ENCODE measurements at regions not wholly inside any gene's neighbourhood (a gene's known extent, or its start where the extent isn't known, plus 50 kb on each side); places are given as distances from the start of the nearest gene placed in this dataset.
"Not testable (repeated sequence)": the region's sequence is repeated elsewhere in the genome, so short reads cannot be mapped to it uniquely, and the experiment has no call there.

DNA sequence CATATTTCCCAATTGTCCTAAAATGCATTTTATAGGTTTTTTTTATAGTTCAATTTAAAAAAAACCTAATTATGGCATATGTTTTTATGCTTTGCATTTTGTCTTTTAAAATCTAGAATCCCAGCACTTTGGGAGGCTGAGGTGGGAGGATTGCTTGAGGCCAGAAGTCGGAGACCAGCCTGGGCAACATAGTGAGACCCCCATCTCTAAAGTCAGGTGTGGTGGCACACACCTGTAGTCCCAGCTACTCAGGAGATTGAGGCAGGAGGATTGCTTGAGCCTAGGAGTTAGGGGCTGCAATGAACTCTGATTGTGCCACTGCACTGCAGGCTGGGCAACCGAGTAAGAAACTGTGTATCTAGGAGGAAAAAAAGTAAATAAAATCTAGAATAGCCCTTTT is 137.2 kb upstream of the POU3F1 start:
- DNase-seq, result no peak
- ChIA-PET CTCF (no interaction called here), POLR2A (no interaction called here)
- no peak overlapping the region for H3K27ac Mint-ChIP-seq
- H3K27me3 Mint-ChIP-seq, result no peaks in the 10 kb centered on the region
- no peak overlapping the region for H3K4me3 Mint-ChIP-seq
- no peaks in the 10 kb centered on the region for H3K36me3 Mint-ChIP-seq (ENCODE audit: low read depth)
- H3K4me1 Mint-ChIP-seq, result no peaks in the 10 kb centered on the region
- no peaks in the 10 kb centered on the region for H3K9me3 Mint-ChIP-seq

DNA sequence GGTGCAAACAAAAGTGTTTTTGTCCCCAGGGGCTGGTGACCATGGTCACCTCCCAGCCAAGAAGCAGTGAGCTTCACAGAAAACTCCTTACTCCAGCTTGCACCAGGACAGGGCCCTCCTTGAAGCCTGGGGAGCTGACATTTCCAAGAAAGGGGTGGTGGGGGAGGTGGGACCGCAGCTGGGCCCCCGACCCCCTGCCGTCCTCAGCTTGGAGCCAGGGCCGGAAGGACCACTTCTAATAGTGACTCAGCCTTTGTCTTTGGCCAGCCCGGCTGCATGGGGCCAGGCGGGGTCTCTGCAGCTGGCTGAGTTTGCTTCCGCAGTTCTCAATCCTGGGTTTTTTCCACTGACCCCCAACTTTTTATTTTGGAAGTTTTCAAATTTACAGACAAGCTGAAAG is 136.5 kb upstream of the POU3F1 start:
- Mint-ChIP-seq H3K4me3 (no peak overlapping the region), H3K4me1 (no peaks in the 10 kb centered on the region), H3K27me3 (no peaks in the 10 kb centered on the region), H3K27ac (no peak overlapping the region), H3K36me3 (ENCODE audit: low read depth) (no peaks in the 10 kb centered on the region), H3K9me3 (no peaks in the 10 kb centered on the region)
- no peak for DNase-seq
- POLR2A ChIA-PET, result no interaction called here
- CTCF ChIA-PET, result no interaction called here

DNA sequence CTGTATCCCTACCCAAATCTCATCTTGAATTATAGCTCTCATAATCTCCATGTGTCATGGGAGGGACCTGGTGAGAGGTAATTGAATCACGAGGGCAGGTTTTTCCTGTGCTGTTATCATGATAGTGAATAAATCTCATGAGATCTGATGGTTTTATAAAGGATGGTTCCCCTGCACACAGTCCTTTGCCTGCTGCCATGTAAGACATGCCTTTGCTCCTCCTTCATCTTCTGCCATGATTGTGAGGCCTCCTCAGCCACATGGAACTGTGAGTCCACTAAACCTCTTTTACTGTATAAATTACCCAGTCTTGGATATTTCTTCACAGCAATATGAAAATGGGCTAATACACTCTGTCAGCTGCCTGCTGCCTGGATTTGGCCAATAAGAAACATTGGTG is 133.8 kb upstream of the POU3F1 start:
- H3K27me3 Mint-ChIP-seq; POLR2A ChIA-PET; H3K4me3 Mint-ChIP-seq; H3K27ac Mint-ChIP-seq; DNase-seq; H3K9me3 Mint-ChIP-seq; CTCF ChIA-PET; H3K36me3 Mint-ChIP-seq (ENCODE audit: low read depth); H3K4me1 Mint-ChIP-seq: not testable (repeated sequence)

DNA sequence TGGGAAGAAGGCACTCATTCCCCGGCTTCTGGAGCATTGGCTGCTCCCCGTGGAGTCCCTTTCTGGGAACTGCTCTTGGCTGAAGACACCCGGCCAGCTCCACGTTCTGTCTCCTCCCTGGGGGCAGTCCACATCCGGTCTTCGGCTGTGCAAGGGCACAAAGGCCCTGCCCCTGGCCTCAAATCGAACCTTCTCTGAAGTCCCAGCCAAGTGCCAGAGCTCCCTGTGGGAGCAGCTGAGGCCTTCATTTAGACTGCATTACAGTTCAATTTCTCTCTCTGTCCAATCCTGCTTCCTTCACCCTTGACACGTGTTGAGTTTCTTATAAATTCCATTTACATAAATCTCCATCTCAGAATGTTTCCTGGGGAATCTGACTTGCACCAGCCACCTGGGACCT is 132.9 kb upstream of the POU3F1 start:
- no peaks in the 10 kb centered on the region for H3K9me3 Mint-ChIP-seq
- no peaks in the 10 kb centered on the region for H3K36me3 Mint-ChIP-seq (ENCODE audit: low read depth)
- ChIA-PET CTCF (interaction anchor here (1.3 kb wide), 1 partner anchor 16 kb away, joined by 3 read pairs; no protein-coding TSS in a partner anchor), POLR2A (interaction anchor here (0.6 kb wide), 1 partner anchor 25 kb away, joined by 3 read pairs; no protein-coding TSS in a partner anchor)
- H3K4me3 Mint-ChIP-seq, result no peak overlapping the region
- no peaks in the 10 kb centered on the region for H3K27me3 Mint-ChIP-seq
- no peak overlapping the region for H3K27ac Mint-ChIP-seq
- DNase-seq, result no peak
- H3K4me1 Mint-ChIP-seq, result no peaks in the 10 kb centered on the region

DNA sequence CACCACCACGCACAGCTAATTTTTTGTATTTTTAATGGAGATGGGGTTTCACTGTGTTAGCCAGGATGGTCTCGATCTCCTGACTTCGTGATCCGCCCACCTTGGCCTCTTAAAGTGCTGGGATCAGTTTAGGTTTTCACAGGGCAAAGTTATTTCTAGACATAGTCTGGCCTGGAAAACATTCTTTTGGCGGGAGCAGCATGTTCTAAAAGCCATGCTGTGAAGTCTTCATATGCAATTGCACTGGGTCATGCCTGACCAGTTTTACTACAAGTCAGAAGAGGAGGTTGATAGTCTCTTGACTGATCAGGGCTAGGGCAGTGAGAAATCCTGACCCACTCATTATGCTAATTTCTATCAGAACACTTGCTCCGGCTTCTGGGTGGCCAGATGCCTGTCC is 131.6 kb upstream of the POU3F1 start:
- Mint-ChIP-seq H3K36me3 (ENCODE audit: low read depth) (no peaks in the 10 kb centered on the region), H3K4me1 (no peaks in the 10 kb centered on the region), H3K9me3 (no peaks in the 10 kb centered on the region), H3K27me3 (no peaks in the 10 kb centered on the region), H3K4me3 (no peak overlapping the region), H3K27ac (no peak overlapping the region)
- CTCF ChIA-PET, result no interaction called here
- POLR2A ChIA-PET, result no interaction called here
- DNase-seq, result no peak

DNA sequence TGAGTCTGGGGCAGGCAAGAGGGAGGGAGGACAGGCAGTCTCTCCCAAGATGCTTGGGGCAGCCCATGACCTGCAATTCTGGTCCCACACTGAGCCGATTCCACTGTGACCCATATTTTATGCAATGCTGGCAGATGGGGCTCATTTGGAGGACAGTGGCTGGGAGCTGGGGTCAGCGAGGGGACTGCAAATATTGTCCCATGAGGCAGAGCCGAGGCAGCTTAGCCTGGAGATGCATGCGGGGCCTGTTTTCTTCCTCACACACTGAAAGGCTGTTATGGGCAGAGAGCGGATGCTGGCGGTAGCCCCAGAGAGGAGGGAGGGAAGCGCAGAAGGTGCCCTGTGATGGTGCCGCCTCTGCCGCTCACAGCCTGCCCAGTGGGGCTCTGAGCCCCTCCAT is 128.5 kb upstream of the POU3F1 start:
- no peaks in the 10 kb centered on the region for H3K27me3 Mint-ChIP-seq

DNA sequence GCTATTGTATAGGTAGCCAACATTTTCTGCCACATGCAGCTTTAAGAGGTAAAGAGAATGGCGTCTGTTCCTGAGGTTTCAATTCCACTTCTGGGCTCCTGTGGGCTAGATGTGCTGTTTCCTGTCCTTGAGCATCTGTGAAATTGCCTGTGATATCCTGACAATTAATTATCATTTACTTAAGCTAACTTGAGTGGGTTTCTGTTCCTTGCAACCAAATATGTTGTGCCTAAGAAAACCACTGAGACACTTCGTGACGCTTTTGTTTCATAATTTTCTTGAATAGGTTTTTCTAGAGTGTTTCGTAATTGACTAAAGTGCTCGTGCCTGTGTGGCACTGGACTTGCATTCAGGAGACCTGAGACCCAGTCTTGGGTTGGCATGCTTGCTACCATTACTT is 127.3 kb upstream of the POU3F1 start:
- no peak for DNase-seq
- POLR2A ChIA-PET, result no interaction called here
- Mint-ChIP-seq H3K4me3 (no peak overlapping the region), H3K27me3 (no peaks in the 10 kb centered on the region), H3K36me3 (ENCODE audit: low read depth) (no peaks in the 10 kb centered on the region), H3K4me1 (no peaks in the 10 kb centered on the region), H3K27ac (no peak overlapping the region), H3K9me3 (no peaks in the 10 kb centered on the region)
- CTCF ChIA-PET, result interaction anchor here (1.4 kb wide), 1 partner anchor 49 kb away, joined by 3 read pairs; no protein-coding TSS in a partner anchor

More for the DNA sequence above, 128.5 kb upstream of the POU3F1 start:
- ChIA-PET CTCF (no interaction called here), POLR2A (no interaction called here)
- H3K36me3 Mint-ChIP-seq (ENCODE audit: low read depth), result no peaks in the 10 kb centered on the region
- H3K9me3 Mint-ChIP-seq, result no peaks in the 10 kb centered on the region
- no peak overlapping the region for H3K4me3 Mint-ChIP-seq
- DNase-seq, result no peak
- no peaks in the 10 kb centered on the region for H3K4me1 Mint-ChIP-seq
- H3K27ac Mint-ChIP-seq, result no peak overlapping the region

DNA sequence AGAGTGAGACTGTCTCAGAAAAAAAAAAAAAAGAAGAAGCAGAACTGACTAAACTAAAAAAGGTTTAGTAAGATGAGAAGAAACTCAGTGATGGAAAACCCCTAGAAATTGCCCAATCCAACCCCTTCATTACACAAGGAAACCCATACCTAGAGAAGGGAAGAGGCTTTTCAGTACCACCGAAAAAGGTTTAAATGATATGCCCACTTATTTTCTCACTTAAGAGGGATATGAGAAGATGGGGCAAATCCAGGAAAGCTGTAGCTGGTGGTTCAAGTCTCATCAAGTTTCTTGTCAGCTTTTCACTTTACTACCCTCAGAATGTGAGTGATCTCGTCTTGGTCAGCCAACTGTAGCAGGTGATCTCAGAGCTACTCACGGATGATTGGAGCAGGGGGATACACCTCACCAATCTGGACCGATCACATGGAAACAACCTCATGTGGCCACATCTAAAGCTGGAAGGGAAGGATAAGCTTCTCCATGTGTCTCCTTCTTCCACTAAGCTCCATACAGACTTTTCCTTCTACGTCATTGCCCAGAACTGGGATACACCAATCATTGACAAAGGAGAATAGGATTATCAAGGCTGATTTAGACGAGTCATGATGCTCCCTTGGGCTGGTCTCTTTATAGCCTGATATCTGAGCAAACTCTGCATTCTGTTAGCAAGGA is 126.7 kb upstream of the POU3F1 start:
- ChIA-PET POLR2A (no interaction called here), CTCF (interaction anchor here (1.4 kb wide), 1 partner anchor 50 kb away, joined by 3 read pairs; no protein-coding TSS in a partner anchor)

DNA sequence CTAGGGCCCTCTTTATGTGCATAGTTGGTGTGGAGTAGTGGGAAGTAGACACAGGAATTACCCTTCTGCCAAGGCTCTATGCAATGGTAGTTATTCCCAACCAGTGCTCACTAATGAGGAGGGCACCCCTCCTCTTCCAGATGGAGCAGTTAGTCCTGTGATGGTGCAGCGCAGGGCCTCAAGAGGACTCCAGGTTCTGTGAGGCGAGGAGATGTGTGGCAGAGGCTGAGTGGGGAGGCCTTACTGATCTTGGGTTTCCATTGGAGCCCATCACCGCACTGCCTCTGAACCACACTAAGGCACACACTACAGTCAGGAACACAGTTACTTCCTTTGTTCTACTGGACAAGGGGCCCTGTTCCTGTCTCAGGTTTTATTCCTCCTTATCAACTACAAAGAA is 122.5 kb upstream of the POU3F1 start:
- H3K4me3 Mint-ChIP-seq, result no peak overlapping the region
- POLR2A ChIA-PET, result no interaction called here
- no peak for DNase-seq
- CTCF ChIA-PET, result no interaction called here
- no peaks in the 10 kb centered on the region for H3K4me1 Mint-ChIP-seq
- H3K27me3 Mint-ChIP-seq, result peaks cover 4% of the 10 kb centered on the region
- no peaks in the 10 kb centered on the region for H3K36me3 Mint-ChIP-seq (ENCODE audit: low read depth)
- no peaks in the 10 kb centered on the region for H3K9me3 Mint-ChIP-seq
- H3K27ac Mint-ChIP-seq, result no peak overlapping the region

More for the DNA sequence above, 126.7 kb upstream of the POU3F1 start:
- Mint-ChIP-seq H3K4me1 (no peaks in the 10 kb centered on the region), H3K27ac (no peak overlapping the region), H3K9me3 (no peaks in the 10 kb centered on the region), H3K4me3 (no peak overlapping the region), H3K27me3 (no peaks in the 10 kb centered on the region), H3K36me3 (ENCODE audit: low read depth) (no peaks in the 10 kb centered on the region)
- no peak for DNase-seq

DNA sequence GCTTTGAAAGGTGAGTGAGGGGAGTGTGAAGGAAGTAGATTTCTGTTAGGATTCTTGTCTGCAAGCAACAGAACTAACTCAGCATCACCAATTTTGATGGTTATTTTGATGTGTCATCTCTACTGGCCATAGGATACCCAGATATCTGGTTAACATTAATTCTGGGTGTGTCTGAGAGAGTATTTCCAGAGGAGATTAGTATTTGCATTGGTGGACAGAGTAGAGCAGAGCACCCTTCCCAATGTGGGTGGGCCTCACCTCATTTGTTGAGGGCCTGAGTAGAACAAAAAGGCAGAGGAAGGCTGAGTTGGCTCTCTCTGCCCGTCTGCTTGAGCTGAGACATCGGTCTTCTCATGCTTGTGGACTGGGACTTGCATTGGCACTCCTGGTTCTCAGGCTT is 121.8 kb upstream of the POU3F1 start:
- H3K27ac Mint-ChIP-seq, result no peak overlapping the region
- ChIA-PET CTCF (no interaction called here), POLR2A (no interaction called here)
- peaks cover 4% of the 10 kb centered on the region for H3K27me3 Mint-ChIP-seq
- H3K36me3 Mint-ChIP-seq (ENCODE audit: low read depth), result no peaks in the 10 kb centered on the region
- no peak for DNase-seq
- no peaks in the 10 kb centered on the region for H3K4me1 Mint-ChIP-seq
- no peak overlapping the region for H3K4me3 Mint-ChIP-seq
- H3K9me3 Mint-ChIP-seq, result no peaks in the 10 kb centered on the region

DNA sequence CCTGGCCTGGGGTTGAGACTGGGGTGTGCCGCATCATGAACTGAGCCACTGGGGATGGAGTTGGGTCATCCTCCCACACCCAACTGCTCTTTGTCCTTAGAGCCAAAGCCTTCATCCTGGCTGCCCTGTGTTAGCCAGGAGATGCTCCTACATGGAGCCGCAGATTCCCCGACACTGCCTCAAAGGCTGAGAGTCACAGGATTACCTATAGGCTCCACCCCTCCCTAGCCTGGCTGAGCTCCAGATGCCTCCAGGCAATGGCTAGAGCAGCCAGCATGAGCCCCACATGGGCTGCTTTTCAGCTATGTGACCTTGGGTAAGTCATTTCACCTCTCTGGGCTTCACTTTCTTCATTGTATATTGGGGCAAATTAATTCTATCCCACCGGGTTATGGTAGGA is 119.9 kb upstream of the POU3F1 start:
- CTCF ChIA-PET, result interaction anchor here (0.6 kb wide), 1 partner anchor 1573 kb away, joined by 3 read pairs; no protein-coding TSS in a partner anchor

DNA sequence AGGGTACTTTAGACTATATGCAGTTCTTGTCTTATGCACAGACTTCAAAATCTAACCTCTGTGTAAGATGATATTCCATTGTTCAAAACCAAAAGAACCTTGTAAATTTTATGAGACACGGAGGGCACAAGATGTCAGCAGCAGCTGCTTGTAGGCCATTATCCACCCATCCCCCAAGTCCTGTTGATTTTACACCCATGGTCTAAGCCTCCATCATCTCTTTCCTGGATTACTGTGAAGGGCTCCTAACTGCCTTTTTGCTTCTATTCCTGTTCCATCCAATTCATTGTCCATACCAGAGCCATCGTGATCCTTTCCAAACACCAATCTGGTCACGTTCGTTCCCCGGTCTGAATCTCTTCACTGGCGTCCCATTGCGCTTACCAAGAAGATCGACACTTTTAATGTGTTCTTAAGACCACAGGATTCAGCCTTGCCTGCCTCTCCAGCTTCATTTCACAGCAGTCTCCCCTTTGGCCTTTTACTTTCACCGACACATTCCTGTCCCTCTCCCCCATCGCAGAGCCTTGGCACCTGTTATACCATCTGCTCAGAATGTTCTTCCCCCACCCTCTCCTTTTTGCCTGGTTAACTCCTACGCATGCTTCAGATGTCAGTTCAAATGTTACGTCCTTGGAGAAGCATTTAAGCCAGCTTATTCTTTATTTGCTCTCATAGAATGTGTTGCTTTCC is 107.3 kb upstream of the POU3F1 start:
- no peak for DNase-seq
- CTCF ChIA-PET, result no interaction called here

More for the DNA sequence above, 119.9 kb upstream of the POU3F1 start:
- Mint-ChIP-seq H3K9me3 (no peaks in the 10 kb centered on the region), H3K27ac (no peak overlapping the region), H3K27me3 (peaks cover 7% of the 10 kb centered on the region), H3K4me1 (no peaks in the 10 kb centered on the region), H3K36me3 (ENCODE audit: low read depth) (no peaks in the 10 kb centered on the region), H3K4me3 (no peak overlapping the region)
- DNase-seq, result no peak
- POLR2A ChIA-PET, result no interaction called here

DNA sequence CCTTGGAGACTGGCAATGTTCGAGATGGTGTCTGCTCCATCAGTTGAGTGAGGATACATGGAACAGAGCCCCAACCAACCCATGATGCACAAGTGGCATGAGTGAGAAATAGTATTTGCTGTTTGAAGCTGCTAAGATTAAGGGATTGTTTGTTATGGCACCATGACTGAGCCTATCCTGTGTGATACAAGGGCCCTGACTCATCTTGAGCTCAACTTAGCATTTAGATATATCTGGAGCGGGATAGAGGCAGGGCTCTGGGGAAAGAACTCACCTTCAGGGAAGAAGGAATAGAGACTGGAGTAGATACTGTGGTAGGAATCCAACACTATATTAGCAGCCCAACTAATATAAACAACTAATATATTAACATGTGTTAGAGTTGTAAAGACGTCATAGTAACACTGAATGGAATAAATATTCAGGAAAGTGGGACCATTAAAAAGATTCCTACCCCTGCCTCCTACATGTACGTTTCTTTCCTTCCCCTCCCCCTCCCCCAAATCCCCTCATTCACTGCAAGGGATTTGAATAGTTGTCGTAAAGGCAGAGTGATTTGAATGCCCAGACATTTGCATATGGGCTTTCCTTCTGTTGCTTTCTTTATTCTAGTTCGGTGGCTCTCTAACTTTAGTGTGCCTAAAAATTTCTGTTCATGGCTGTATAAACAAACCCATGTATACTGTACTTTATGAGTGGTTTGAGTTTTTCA is 106.6 kb upstream of the POU3F1 start:
- DNase-seq, result no peak
- CTCF ChIA-PET, result no interaction called here
- H3K27me3 Mint-ChIP-seq, result no peaks in the 10 kb centered on the region
- no peak overlapping the region for H3K27ac Mint-ChIP-seq
- H3K9me3 Mint-ChIP-seq, result no peaks in the 10 kb centered on the region
- H3K4me1 Mint-ChIP-seq, result no peaks in the 10 kb centered on the region
- POLR2A ChIA-PET, result no interaction called here
- H3K36me3 Mint-ChIP-seq (ENCODE audit: low read depth), result no peaks in the 10 kb centered on the region
- no peak overlapping the region for H3K4me3 Mint-ChIP-seq

More for the DNA sequence above, 107.3 kb upstream of the POU3F1 start:
- Mint-ChIP-seq H3K36me3 (ENCODE audit: low read depth) (no peaks in the 10 kb centered on the region), H3K4me3 (no peak overlapping the region), H3K4me1 (no peaks in the 10 kb centered on the region), H3K9me3 (no peaks in the 10 kb centered on the region), H3K27ac (no peak overlapping the region), H3K27me3 (no peaks in the 10 kb centered on the region)
- POLR2A ChIA-PET, result no interaction called here

All from activated CD4-positive, alpha-beta T cell treated with anti-CD3 and anti-CD28 coated beads, Interleukin-2, amount 10 ng/mL, durations not matched to agents 7 days and 5 days (primary cell).